H7 (cell line): ENCODE measurements at regions not wholly inside any gene's neighbourhood (a gene's known extent, or its start where the extent isn't known, plus 50 kb on each side); places are given as distances from the start of the nearest gene placed in this dataset.

Experiments used
- DNase-seq: peaks from one replicate; pipeline ENCODE4 v3.0.0; 2012
- H3K27me3 ChIP-seq: 2 replicates; pipeline ENCODE4 v1.6.0; 2011; ENCODE audit warnings: mild to moderate bottlenecking, low read length; ENCODE audit not compliant: control insufficient read depth, insufficient read depth
- H3K36me3 ChIP-seq: replicated peaks from 2 replicates; pipeline ENCODE4 v1.5.1; 2011; ENCODE audit warnings: low read length; ENCODE audit not compliant: control insufficient read depth, insufficient read depth
- H3K4me3 ChIP-seq: 2 replicates; pipeline ENCODE4 v1.5.1; 2011; ENCODE audit warnings: low read depth, mild to moderate bottlenecking, control low read depth, low read length, moderate library complexity; ENCODE audit not compliant: insufficient read depth

GRCh38 chr3:195004512-195005250 lies 266.3 kb downstream of the XXYLT1 start:
- Histone ChIP-seq H3K36me3 (no peaks in the 10 kb centered on the region), H3K4me3 (no peak overlapping the region), H3K27me3 (no peaks in the 10 kb centered on the region)
- no peak for DNase-seq

- Histone ChIP-seq H3K36me3 (no peaks in the 10 kb centered on the region), H3K4me3 (no peak overlapping the region), H3K27me3 (no peaks in the 10 kb centered on the region)
- DNase-seq = peak; percentile 78
These were observed 265.7 kb downstream of the XXYLT1 start for GRCh38 chr3:195005251-195005620.

GRCh38 chr3:195005759-195006510 lies 265.0 kb downstream of the XXYLT1 start:
- Histone ChIP-seq H3K27me3 (no peaks in the 10 kb centered on the region), H3K36me3 (no peaks in the 10 kb centered on the region), H3K4me3 (no peak overlapping the region)
- no peak for DNase-seq

- Histone ChIP-seq H3K27me3 (no peaks in the 10 kb centered on the region), H3K36me3 (no peaks in the 10 kb centered on the region), H3K4me3 (no peak overlapping the region)
- DNase-seq = no peak
These were observed 263.8 kb downstream of the XXYLT1 start for GRCh38 chr3:195007151-195007550.

GRCh38 chr3:195007766-195008165 lies 263.2 kb downstream of the XXYLT1 start:
- Histone ChIP-seq H3K36me3 (no peaks in the 10 kb centered on the region), H3K27me3 (no peaks in the 10 kb centered on the region), H3K4me3 (no peak overlapping the region)
- DNase-seq = no peak

GRCh38 chr3:195008816-195009215 lies 262.1 kb downstream of the XXYLT1 start:
- no peak for DNase-seq
- no peaks in the 10 kb centered on the region for H3K36me3 ChIP-seq
- H3K4me3 ChIP-seq = no peak overlapping the region
- H3K27me3 ChIP-seq = no peaks in the 10 kb centered on the region

GRCh38 chr3:195009616-195010015 lies 261.3 kb downstream of the XXYLT1 start:
- Histone ChIP-seq H3K27me3 (no peaks in the 10 kb centered on the region), H3K4me3 (no peak overlapping the region), H3K36me3 (no peaks in the 10 kb centered on the region)
- DNase-seq = no peak

- DNase-seq = no peak
- no peak overlapping the region for H3K4me3 ChIP-seq
- H3K27me3 ChIP-seq = no peaks in the 10 kb centered on the region
These were observed 260.3 kb downstream of the XXYLT1 start for GRCh38 chr3:195010551-195011100.

GRCh38 chr3:195011231-195011834 lies 259.6 kb downstream of the XXYLT1 start:
- no peaks in the 10 kb centered on the region for H3K36me3 ChIP-seq
- no peak overlapping the region for H3K4me3 ChIP-seq
- no peaks in the 10 kb centered on the region for H3K27me3 ChIP-seq
- no peak for DNase-seq

More at GRCh38 chr3:195010551-195011100, 260.3 kb downstream of the XXYLT1 start:
- no peaks in the 10 kb centered on the region for H3K36me3 ChIP-seq

- Histone ChIP-seq H3K36me3 (no peaks in the 10 kb centered on the region), H3K4me3 (no peak overlapping the region), H3K27me3 (no peaks in the 10 kb centered on the region)
- DNase-seq = no peak
These were observed 258.9 kb downstream of the XXYLT1 start for GRCh38 chr3:195012100-195012499.

GRCh38 chr3:195012571-195012970 lies 258.4 kb downstream of the XXYLT1 start:
- Histone ChIP-seq H3K4me3 (no peak overlapping the region), H3K36me3 (no peaks in the 10 kb centered on the region), H3K27me3 (no peaks in the 10 kb centered on the region)
- no peak for DNase-seq

GRCh38 chr3:195013411-195014361 lies 257.3 kb downstream of the XXYLT1 start:
- DNase-seq = no peak
- Histone ChIP-seq H3K36me3 (no peaks in the 10 kb centered on the region), H3K27me3 (no peaks in the 10 kb centered on the region), H3K4me3 (no peak overlapping the region)

GRCh38 chr3:195015021-195015420 lies 255.9 kb downstream of the XXYLT1 start:
- Histone ChIP-seq H3K4me3 (no peak overlapping the region), H3K27me3 (no peaks in the 10 kb centered on the region), H3K36me3 (no peaks in the 10 kb centered on the region)
- DNase-seq = no peak

- Histone ChIP-seq H3K27me3 (no peaks in the 10 kb centered on the region), H3K4me3 (no peak overlapping the region), H3K36me3 (no peaks in the 10 kb centered on the region)
- DNase-seq = no peak
These were observed 253.8 kb downstream of the XXYLT1 start for GRCh38 chr3:195017151-195017550.
